ENCODE measurements at regions not wholly inside any gene's neighbourhood (a gene's known extent, or its start where the extent isn't known, plus 50 kb on each side); places are given as distances from the start of the nearest gene placed in this dataset.
"Not testable (repeated sequence)": the region's sequence is repeated elsewhere in the genome, so short reads cannot be mapped to it uniquely, and the experiment has no call there.

DNA sequence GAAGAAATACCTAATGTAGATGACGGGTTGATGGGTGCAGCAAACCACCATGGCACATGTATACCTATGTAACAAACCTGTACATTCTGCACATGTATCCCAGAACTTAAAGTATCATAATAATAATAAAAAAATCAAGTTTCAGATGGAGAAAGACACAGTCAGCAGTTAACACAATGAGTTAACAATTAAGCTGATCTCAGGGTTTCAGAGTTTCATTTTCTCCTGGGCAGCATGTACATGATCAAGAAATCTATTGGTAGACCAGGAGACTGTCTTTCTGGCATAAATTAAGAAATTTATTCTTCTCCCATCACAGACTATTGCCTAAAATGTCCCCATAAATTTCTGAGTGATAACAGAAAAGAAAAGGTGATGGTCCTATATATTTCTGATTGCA lies 155.3 kb downstream of the RAD51AP2 start:
- FAIRE-seq (no peak), DNase-seq (ENCODE audit: insufficient read length) (no peak)
- no peak for TF ChIP-seq TAF1 (IDR thresholded peaks at IDR 0.05; ENCODE audit: borderline replicate concordance, low read depth, low read length)
- no peak for TF ChIP-seq POLR2AphosphoS5 (IDR thresholded peaks at IDR 0.05; ENCODE audit: low read depth, low read length)

DNA sequence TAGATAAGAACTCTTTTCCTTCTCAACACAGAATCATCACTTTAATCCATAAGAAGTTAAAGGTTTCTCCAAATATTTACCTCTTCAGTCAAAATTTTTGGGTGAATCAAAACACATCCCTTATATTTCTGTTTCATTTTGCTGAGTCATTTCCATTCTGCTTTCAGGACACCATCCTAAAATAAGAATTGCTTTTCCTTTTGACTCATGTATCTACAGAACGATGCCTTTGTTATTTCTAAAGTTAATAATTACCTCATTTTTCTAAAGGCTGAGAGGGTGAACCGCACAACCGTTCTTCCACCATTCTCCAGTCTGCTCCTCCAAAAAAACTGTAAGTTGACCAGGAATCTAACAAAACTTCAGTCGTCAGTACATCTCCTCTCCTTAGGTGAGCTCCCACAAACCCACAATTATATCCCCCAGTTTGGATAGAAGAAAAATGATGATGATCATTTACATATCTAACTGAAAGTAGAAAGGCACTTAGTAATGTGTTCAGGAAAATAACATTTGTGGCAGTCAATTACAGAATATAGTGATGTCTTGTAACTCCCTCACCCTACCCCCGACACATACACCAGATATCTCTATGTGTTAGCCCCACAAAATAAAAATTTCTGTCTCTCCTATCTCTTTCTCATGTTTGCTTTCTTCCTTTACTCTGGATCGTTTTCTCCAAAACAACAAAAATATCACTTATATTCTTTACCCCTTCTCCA lies 162.5 kb downstream of the RAD51AP2 start:
- DNase-seq (ENCODE audit: insufficient read length) (no peak), FAIRE-seq (no peak)
- TF ChIP-seq POLR2AphosphoS5 (IDR thresholded peaks at IDR 0.05; ENCODE audit: low read depth, low read length) (no peak), POLR2A (IDR thresholded peaks at IDR 0.05; ENCODE audit: low read depth, low read length) (no peak), TAF1 (IDR thresholded peaks at IDR 0.05; ENCODE audit: borderline replicate concordance, low read depth, low read length) (no peak)

DNA sequence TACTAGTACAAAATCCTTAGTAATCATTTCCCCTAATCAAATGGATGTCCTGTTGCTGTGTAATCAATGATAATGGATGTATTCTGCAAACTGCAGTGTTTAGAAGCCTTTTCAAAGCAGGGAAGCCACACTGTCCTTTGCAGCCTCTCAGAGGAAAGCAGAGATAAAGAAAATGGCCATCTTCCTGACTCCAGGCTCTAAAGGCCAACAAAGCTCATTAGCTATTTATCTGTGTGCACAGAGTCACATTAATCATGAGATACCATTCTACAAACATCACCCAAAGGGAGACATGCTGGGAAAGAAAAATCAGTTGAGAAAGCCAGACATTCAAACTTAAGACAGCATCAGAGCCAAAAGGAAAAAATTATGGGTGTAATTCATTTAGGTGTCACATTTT lies 165.0 kb downstream of the RAD51AP2 start:
- FAIRE-seq (no peak), DNase-seq (ENCODE audit: insufficient read length) (no peak)
- TF ChIP-seq TAF1 (IDR thresholded peaks at IDR 0.05; ENCODE audit: borderline replicate concordance, low read depth, low read length), result no peak
- no peak for TF ChIP-seq POLR2AphosphoS5 (IDR thresholded peaks at IDR 0.05; ENCODE audit: low read depth, low read length)
- TF ChIP-seq POLR2A (IDR thresholded peaks at IDR 0.05; ENCODE audit: low read depth, low read length), result no peak

DNA sequence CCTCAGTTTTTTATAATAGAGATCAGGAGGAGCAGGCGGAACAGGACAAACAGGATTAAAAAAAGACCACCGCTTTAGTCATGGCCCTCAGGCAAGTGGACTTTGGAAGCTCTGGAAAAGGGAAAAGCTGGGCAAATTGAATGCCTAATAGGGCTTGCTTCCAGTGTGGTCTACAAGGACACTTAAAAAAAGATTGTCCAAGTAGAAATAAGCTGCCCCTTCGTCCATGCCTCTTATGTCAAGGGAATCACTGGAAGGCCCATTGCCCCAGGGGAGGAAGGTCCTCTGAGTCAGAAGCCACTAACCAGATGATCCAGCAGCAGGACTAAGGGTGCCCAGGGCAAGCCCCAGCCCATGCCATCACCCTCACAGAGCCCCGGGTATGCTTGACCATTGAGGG lies 175.5 kb downstream of the RAD51AP2 start:
- not testable (repeated sequence) for FAIRE-seq

DNA sequence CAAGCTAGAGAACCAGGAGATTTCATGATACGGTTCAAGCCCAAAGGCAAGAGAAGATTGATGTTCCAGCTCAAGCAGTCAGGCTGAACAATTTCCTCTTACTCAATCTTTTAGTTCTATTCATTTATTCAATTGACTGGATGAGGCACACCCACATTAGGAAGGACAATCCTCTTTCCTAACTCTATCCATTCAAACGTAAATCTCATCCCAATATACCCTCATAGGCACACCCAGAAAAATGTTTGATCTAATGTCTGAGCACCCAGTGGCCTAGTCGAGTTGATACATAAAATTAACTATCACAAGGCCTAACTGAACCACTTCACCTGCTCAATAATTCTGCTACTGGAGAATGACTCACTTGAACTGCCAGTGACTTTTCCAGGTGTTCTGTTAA lies 180.7 kb downstream of the RAD51AP2 start:
- DNase-seq (ENCODE audit: insufficient read length) (no peak), FAIRE-seq (no peak)
- TF ChIP-seq POLR2A (IDR thresholded peaks at IDR 0.05; ENCODE audit: low read depth, low read length) (no peak), TAF1 (IDR thresholded peaks at IDR 0.05; ENCODE audit: borderline replicate concordance, low read depth, low read length) (no peak), POLR2AphosphoS5 (IDR thresholded peaks at IDR 0.05; ENCODE audit: low read depth, low read length) (no peak)

More for the DNA sequence above, 175.5 kb downstream of the RAD51AP2 start:
- not testable (repeated sequence) for DNase-seq (ENCODE audit: insufficient read length)

DNA sequence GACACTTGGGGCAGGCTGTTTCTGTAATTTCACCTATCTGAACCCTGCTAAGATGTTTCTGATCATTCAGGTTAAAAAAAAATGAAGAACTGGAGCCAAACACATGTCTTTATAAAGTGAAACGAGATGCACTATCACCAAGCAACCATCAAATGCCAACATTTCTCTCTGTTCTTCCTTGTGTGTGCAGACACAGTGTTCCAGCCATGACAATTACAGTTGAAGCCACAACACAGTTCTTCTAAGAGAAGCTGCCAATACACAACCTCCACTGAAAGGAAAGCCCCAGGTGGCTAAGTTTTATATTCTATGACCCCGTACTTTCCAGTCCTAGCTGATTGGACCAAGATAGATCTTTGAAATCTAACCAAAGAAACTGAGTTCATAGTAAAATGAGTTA lies 181.8 kb downstream of the RAD51AP2 start:
- TF ChIP-seq POLR2AphosphoS5 (IDR thresholded peaks at IDR 0.05; ENCODE audit: low read depth, low read length), result no peak
- no peak for TF ChIP-seq POLR2A (IDR thresholded peaks at IDR 0.05; ENCODE audit: low read depth, low read length)
- no peak for TF ChIP-seq TAF1 (IDR thresholded peaks at IDR 0.05; ENCODE audit: borderline replicate concordance, low read depth, low read length)
- FAIRE-seq, result no peak
- no peak for DNase-seq (ENCODE audit: insufficient read length)

DNA sequence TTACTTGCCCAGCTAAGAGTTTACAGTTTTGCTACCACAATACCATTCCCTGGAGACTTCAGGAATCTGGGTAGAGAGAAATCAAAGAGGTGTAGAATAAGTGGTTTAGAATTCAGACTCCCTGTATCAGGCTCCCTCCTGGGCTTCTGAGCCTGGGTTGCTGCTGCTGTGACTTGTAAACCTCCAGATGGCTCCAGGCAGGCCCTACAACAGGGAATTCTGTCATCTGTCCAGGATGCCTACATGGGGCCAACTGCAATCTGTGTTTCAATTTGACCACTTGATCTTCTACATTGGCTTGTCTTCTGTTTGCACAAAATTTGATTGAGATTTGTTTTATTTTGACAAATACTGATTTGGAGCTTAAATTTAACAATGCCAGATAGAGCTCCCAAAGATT lies 183.9 kb downstream of the RAD51AP2 start:
- FAIRE-seq, result no peak
- TF ChIP-seq TAF1 (IDR thresholded peaks at IDR 0.05; ENCODE audit: borderline replicate concordance, low read depth, low read length) (no peak), POLR2AphosphoS5 (IDR thresholded peaks at IDR 0.05; ENCODE audit: low read depth, low read length) (no peak), POLR2A (IDR thresholded peaks at IDR 0.05; ENCODE audit: low read depth, low read length) (no peak)
- DNase-seq (ENCODE audit: insufficient read length), result no peak

DNA sequence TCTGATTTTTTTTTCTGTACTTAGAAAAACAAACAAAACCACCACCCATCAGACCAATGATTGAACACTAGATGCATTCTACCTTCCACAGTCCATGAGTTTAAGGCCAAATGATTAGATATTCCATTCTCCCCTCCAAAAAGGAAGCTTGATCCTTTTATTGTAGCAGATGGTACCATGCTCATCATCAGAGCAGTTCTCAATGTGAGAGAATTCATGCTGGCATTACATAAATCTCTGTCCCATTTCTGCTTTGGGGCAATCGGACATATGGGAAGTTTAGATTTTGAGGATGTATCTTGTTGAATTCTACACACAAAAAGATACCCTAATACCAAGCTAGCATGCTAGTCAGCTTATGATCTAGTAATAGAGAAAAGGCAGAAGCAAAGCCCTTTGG lies 186.6 kb downstream of the RAD51AP2 start:
- no peak for DNase-seq (ENCODE audit: insufficient read length)
- FAIRE-seq, result no peak
- no peak for TF ChIP-seq TAF1 (IDR thresholded peaks at IDR 0.05; ENCODE audit: borderline replicate concordance, low read depth, low read length)
- no peak for TF ChIP-seq POLR2AphosphoS5 (IDR thresholded peaks at IDR 0.05; ENCODE audit: low read depth, low read length)
- TF ChIP-seq POLR2A (IDR thresholded peaks at IDR 0.05; ENCODE audit: low read depth, low read length), result no peak

DNA sequence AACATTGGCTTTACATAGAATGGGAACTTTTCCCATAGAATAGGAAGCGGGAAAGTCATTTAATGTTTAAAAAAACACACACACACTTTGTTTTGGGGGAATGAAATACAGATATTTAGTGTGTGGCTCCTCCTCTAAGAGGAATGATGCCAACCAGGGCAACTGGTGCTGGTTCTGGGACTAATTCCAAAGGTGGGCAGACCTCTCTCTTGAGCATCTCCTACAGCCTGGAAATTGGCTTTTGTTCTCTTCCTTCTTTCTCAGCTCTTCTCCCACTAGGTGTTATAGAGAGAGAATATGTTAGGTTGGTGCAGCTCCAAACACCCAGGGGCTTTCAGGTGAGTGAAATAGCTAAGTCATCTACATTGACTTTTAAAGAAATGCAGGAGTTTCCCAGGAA lies 190.1 kb downstream of the RAD51AP2 start:
- TF ChIP-seq TAF1 (IDR thresholded peaks at IDR 0.05; ENCODE audit: borderline replicate concordance, low read depth, low read length) (no peak), POLR2AphosphoS5 (IDR thresholded peaks at IDR 0.05; ENCODE audit: low read depth, low read length) (no peak), POLR2A (IDR thresholded peaks at IDR 0.05; ENCODE audit: low read depth, low read length) (no peak)
- DNase-seq (ENCODE audit: insufficient read length) (no peak), FAIRE-seq (no peak)

DNA sequence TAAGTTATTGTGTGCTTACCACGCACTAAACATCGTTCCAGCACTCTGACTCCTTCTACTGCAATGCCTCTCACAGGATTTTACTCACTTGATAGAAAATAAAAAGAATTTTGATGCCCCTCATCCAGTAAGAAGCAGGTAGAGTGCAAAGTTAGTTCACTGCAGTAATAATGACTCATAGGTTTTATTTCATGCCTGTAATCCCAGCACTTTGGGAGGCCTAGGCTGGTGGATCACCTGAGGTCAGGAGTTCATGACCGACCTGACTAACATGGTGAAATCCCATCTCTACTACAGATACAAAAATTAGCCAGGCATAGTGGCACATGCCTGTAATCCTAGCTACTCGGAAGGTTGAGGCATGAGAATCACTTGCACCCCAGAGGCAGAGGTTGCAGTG lies 190.6 kb downstream of the RAD51AP2 start:
- FAIRE-seq (no peak), DNase-seq (ENCODE audit: insufficient read length) (no peak)
- TF ChIP-seq POLR2A (IDR thresholded peaks at IDR 0.05; ENCODE audit: low read depth, low read length) (no peak), POLR2AphosphoS5 (IDR thresholded peaks at IDR 0.05; ENCODE audit: low read depth, low read length) (no peak), TAF1 (IDR thresholded peaks at IDR 0.05; ENCODE audit: borderline replicate concordance, low read depth, low read length) (no peak)

DNA sequence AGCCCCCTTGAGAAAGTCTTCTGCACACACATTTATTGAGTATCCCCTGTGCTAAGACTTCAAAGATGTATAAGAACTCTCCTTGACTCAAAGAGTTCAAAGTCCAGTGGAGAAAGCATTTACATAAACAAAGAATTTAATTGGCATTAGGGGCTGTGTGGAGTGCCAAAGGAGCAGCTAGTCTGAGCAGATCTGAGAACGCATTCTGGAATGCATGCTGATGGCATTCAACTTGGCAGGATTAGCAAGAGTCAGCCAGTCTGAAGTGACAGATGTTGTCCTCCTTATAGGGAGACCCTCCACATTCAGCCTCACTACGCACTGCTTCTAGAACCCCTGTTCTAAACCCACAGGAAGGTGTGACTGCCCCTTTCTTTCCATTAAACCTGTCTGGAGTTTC lies 191.5 kb downstream of the RAD51AP2 start:
- no peak for TF ChIP-seq POLR2A (IDR thresholded peaks at IDR 0.05; ENCODE audit: low read depth, low read length)
- TF ChIP-seq TAF1 (IDR thresholded peaks at IDR 0.05; ENCODE audit: borderline replicate concordance, low read depth, low read length), result no peak
- no peak for TF ChIP-seq POLR2AphosphoS5 (IDR thresholded peaks at IDR 0.05; ENCODE audit: low read depth, low read length)
- FAIRE-seq (no peak), DNase-seq (ENCODE audit: insufficient read length) (no peak)

DNA sequence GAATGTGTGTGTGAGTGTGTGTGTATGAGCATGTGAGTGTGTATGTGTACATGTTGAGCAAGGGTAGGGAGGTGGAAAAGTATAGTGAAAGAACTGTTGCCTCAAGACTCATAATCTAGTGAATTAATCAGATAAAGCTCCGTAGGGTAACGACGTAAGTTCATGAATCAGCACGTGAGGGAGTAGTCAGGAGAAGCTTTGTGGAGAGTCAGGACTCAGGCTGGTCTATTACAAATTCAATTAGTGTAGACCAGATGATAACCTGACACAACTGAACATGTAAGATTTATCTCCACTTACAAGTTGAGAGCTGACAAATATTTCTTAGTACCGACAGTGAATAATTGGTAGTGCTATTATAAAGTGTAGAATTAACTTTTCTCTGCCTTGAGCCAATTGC lies 194.5 kb downstream of the RAD51AP2 start:
- DNase-seq (ENCODE audit: insufficient read length) (no peak), FAIRE-seq (no peak)
- TF ChIP-seq POLR2AphosphoS5 (IDR thresholded peaks at IDR 0.05; ENCODE audit: low read depth, low read length) (no peak), TAF1 (IDR thresholded peaks at IDR 0.05; ENCODE audit: borderline replicate concordance, low read depth, low read length) (no peak), POLR2A (IDR thresholded peaks at IDR 0.05; ENCODE audit: low read depth, low read length) (no peak)

DNA sequence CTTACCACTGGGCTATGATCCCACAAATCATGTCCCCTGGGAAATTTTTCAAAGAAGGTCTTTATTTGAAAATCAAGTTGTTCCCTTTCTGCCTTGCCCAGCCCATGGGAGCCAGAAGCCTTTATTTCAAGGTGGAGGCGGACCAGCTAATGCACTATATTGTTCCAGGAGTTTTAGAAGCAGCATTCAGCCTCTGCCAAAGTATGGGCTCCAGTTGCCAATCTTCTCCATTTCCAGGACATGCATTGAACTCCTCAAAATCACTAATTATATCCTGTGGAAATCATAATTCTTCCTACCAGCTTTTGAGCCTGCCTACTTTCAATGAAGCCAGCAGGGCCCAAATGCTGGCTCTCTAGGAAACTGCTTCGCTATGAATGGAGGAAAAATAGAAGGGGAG lies 195.8 kb downstream of the RAD51AP2 start:
- TF ChIP-seq POLR2AphosphoS5 (IDR thresholded peaks at IDR 0.05; ENCODE audit: low read depth, low read length) (no peak), TAF1 (IDR thresholded peaks at IDR 0.05; ENCODE audit: borderline replicate concordance, low read depth, low read length) (no peak), POLR2A (IDR thresholded peaks at IDR 0.05; ENCODE audit: low read depth, low read length) (no peak)
- FAIRE-seq (no peak), DNase-seq (ENCODE audit: insufficient read length) (no peak)

All from GM12892 (cell line).